ENCODE measurements at regions not wholly inside any gene's neighbourhood (a gene's known extent, or its start where the extent isn't known, plus 50 kb on each side); places are given as distances from the start of the nearest gene placed in this dataset.

DNA sequence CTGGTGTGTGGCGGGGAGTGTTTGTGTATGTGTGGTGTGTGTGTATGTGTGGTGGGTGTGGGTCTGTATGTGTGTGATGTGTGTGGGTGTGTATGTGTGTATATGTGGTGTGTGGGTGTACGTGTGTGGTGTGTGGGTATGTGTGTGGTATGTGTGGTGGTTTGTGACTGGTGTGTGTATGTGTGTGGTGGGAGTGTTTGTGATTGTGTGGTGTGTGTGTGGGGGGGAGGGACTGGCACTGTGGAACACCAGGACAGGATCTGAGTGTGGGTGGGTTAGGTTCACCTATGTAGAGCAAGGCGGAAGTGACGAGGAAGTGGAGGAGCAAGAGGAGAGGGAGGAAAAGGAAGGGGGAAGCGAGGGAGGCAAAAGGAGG lies 510.8 kb downstream of the SHQ1 start:
- ChIA-PET CTCF (no interaction called here), POLR2A (no interaction called here)
- ATAC-seq = no peak
- Histone ChIP-seq H3K27me3 (ENCODE audit: control insufficient read depth, insufficient read depth, low read length) (no peaks in the 10 kb centered on the region), H3K36me3 (ENCODE audit: control insufficient read depth, insufficient read depth, low read length) (no peaks in the 10 kb centered on the region), H3K9me3 (ENCODE audit: control insufficient read depth, insufficient read depth, low read depth, low read length) (no peaks in the 10 kb centered on the region), H3K27ac (ENCODE audit: low read length) (no peak overlapping the region), H3K4me1 (ENCODE audit: control insufficient read depth, insufficient read depth, low read length) (peaks cover 11% of the 10 kb centered on the region), H3K4me3 (ENCODE audit: low read depth in 2 of 2, low read length in 2 of 2) (no peak overlapping the region)
- intact Hi-C loops (cut with micrococcal nuclease; ENCODE audit: unreplicated experiment) = no loop called here
- BruUV-seq (replicated peaks) = no TSS peak
- TF ChIP-seq SIN3A (IDR thresholded peaks at IDR 0.05; ENCODE audit: borderline replicate concordance, insufficient read depth, low read depth, low read length) (no peak), POLR2AphosphoS5 (IDR thresholded peaks at IDR 0.05; ENCODE audit: low read depth, low read length) (no peak), TCF7L2 (IDR thresholded peaks at IDR 0.05; ENCODE audit: low read depth, low read length) (no peak)
- TF ChIP-seq, protein P1, sequence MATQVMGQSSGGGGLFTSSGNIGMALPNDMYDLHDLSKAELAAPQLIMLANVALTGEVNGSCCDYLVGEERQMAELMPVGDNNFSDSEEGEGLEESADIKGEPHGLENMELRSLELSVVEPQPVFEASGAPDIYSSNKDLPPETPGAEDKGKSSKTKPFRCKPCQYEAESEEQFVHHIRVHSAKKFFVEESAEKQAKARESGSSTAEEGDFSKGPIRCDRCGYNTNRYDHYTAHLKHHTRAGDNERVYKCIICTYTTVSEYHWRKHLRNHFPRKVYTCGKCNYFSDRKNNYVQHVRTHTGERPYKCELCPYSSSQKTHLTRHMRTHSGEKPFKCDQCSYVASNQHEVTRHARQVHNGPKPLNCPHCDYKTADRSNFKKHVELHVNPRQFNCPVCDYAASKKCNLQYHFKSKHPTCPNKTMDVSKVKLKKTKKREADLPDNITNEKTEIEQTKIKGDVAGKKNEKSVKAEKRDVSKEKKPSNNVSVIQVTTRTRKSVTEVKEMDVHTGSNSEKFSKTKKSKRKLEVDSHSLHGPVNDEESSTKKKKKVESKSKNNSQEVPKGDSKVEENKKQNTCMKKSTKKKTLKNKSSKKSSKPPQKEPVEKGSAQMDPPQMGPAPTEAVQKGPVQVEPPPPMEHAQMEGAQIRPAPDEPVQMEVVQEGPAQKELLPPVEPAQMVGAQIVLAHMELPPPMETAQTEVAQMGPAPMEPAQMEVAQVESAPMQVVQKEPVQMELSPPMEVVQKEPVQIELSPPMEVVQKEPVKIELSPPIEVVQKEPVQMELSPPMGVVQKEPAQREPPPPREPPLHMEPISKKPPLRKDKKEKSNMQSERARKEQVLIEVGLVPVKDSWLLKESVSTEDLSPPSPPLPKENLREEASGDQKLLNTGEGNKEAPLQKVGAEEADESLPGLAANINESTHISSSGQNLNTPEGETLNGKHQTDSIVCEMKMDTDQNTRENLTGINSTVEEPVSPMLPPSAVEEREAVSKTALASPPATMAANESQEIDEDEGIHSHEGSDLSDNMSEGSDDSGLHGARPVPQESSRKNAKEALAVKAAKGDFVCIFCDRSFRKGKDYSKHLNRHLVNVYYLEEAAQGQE (IDR thresholded peaks at IDR 0.05; ENCODE audit: insufficient read depth in 1 of 2, low read depth in 2 of 2, low read length in 1 of 2) = no peak
- TF ChIP-seq, protein P2, sequence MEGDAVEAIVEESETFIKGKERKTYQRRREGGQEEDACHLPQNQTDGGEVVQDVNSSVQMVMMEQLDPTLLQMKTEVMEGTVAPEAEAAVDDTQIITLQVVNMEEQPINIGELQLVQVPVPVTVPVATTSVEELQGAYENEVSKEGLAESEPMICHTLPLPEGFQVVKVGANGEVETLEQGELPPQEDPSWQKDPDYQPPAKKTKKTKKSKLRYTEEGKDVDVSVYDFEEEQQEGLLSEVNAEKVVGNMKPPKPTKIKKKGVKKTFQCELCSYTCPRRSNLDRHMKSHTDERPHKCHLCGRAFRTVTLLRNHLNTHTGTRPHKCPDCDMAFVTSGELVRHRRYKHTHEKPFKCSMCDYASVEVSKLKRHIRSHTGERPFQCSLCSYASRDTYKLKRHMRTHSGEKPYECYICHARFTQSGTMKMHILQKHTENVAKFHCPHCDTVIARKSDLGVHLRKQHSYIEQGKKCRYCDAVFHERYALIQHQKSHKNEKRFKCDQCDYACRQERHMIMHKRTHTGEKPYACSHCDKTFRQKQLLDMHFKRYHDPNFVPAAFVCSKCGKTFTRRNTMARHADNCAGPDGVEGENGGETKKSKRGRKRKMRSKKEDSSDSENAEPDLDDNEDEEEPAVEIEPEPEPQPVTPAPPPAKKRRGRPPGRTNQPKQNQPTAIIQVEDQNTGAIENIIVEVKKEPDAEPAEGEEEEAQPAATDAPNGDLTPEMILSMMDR (IDR thresholded peaks at IDR 0.05) = no peak
- no peak for DNase-seq (ENCODE audit: low read depth, low spot score)
- in situ Hi-C loops (cut with HindIII; ENCODE audit: low pct_unique_long_range_greater_than_20kb, low sequenced_read_pairs) = no loop called here

DNA sequence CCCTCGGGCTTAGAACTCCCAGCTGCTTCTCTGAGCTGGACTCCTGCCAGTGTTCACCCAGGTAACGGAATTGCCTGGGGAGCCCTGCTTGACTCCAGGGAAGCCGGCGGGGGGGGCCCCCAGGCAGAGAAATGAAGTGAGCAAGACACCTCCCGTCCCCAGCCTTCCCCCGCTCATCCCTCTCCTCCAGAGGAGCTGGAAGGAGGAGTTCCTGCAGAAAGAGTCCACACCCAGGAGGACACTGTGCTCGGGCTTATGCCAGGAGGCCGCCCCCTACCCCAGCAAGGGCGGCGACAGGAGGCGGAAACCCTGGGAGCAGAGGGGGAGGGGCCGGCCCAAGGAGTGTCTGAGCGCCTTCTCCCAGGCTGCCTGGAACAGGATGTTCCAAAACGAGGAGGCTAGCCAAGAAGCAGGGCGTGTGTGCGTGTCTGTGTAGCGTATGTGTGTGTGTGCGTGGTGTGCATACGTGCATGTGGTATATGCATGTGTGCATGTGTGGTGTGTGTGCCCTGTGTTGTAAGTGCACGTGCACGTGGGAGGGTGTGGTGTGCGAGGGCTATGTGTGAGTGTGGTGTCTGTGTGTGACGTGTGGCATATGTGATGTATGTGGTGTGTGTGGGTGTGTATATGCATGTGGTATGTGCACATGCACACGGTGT lies 511.3 kb downstream of the SHQ1 start:
- BruUV-seq (replicated peaks) = no TSS peak
- in situ Hi-C loops (cut with HindIII; ENCODE audit: low pct_unique_long_range_greater_than_20kb, low sequenced_read_pairs) = no loop called here
- no peak for ATAC-seq
- ChIA-PET CTCF (no interaction called here), POLR2A (no interaction called here)
- no peak for DNase-seq (ENCODE audit: low read depth, low spot score)
- Histone ChIP-seq H3K9me3 (ENCODE audit: control insufficient read depth, insufficient read depth, low read depth, low read length) (no peaks in the 10 kb centered on the region), H3K27me3 (ENCODE audit: control insufficient read depth, insufficient read depth, low read length) (no peaks in the 10 kb centered on the region), H3K4me1 (ENCODE audit: control insufficient read depth, insufficient read depth, low read length) (peaks cover 11% of the 10 kb centered on the region), H3K27ac (ENCODE audit: low read length) (no peak overlapping the region), H3K36me3 (ENCODE audit: control insufficient read depth, insufficient read depth, low read length) (no peaks in the 10 kb centered on the region), H3K4me3 (ENCODE audit: low read depth in 2 of 2, low read length in 2 of 2) (no peak overlapping the region)
- TF ChIP-seq, protein P2 (IDR thresholded peaks at IDR 0.05) = no peak
- TF ChIP-seq, protein P1 (IDR thresholded peaks at IDR 0.05; ENCODE audit: insufficient read depth in 1 of 2, low read depth in 2 of 2, low read length in 1 of 2) = no peak
- no peak for TF ChIP-seq TCF7L2 (IDR thresholded peaks at IDR 0.05; ENCODE audit: low read depth, low read length)
- no peak for TF ChIP-seq SIN3A (IDR thresholded peaks at IDR 0.05; ENCODE audit: borderline replicate concordance, insufficient read depth, low read depth, low read length)
- TF ChIP-seq POLR2AphosphoS5 (IDR thresholded peaks at IDR 0.05; ENCODE audit: low read depth, low read length) = no peak
- intact Hi-C loops (cut with micrococcal nuclease; ENCODE audit: unreplicated experiment) = no loop called here
